ENCODE measurements at regions not wholly inside any gene's neighbourhood (a gene's known extent, or its start where the extent isn't known, plus 50 kb on each side); places are given as distances from the start of the nearest gene placed in this dataset.

- Histone ChIP-seq H3K9me3 (no peaks in the 10 kb centered on the region), H3K27ac (no peak overlapping the region), H3K36me3 (no peaks in the 10 kb centered on the region), H3K4me1 (no peaks in the 10 kb centered on the region), H3K27me3 (no peaks in the 10 kb centered on the region), H3K4me3 (no peak overlapping the region)
- DNase-seq: no peak
- intact Hi-C loops (cut with DNase I; ENCODE audit: low total_unique reads): no loop called here
- TF ChIP-seq POLR2A (IDR thresholded peaks at IDR 0.05) (no peak), POLR2AphosphoS5 (IDR thresholded peaks at IDR 0.05) (no peak), EP300 (IDR thresholded peaks at IDR 0.05) (no peak)
- TF ChIP-seq, protein P1, sequence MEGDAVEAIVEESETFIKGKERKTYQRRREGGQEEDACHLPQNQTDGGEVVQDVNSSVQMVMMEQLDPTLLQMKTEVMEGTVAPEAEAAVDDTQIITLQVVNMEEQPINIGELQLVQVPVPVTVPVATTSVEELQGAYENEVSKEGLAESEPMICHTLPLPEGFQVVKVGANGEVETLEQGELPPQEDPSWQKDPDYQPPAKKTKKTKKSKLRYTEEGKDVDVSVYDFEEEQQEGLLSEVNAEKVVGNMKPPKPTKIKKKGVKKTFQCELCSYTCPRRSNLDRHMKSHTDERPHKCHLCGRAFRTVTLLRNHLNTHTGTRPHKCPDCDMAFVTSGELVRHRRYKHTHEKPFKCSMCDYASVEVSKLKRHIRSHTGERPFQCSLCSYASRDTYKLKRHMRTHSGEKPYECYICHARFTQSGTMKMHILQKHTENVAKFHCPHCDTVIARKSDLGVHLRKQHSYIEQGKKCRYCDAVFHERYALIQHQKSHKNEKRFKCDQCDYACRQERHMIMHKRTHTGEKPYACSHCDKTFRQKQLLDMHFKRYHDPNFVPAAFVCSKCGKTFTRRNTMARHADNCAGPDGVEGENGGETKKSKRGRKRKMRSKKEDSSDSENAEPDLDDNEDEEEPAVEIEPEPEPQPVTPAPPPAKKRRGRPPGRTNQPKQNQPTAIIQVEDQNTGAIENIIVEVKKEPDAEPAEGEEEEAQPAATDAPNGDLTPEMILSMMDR (IDR thresholded peaks at IDR 0.05): no peak
Observed at GRCh38 chr2:38489846-38490245, 112.8 kb upstream of the ATL2 start.

DNA sequence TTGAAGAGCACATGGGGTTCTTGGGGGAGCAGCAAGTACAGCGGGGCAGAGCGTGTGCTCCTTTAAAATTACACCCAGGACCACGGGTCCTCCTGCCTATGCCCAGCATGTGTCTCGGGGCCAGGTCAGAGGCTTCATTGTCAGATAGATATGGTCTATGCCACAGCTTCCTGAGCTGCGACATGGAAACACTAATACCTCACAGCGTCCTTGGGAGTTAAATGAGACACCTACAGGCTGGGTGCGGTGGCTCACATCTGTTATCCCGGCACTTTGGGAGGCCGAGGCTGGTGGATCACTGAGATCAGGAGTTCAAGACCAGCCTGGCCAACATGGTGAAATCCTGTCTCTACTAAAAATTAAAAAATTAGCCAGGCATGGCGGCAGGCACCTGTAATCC is 110.8 kb upstream of the ATL2 start:
- TF ChIP-seq POLR2A (IDR thresholded peaks at IDR 0.05) (no peak), POLR2AphosphoS5 (IDR thresholded peaks at IDR 0.05) (no peak), EP300 (IDR thresholded peaks at IDR 0.05) (no peak)
- TF ChIP-seq, protein P1 (IDR thresholded peaks at IDR 0.05): no peak
- Histone ChIP-seq H3K27ac (no peak overlapping the region), H3K27me3 (no peaks in the 10 kb centered on the region), H3K4me3 (no peak overlapping the region), H3K9me3 (no peaks in the 10 kb centered on the region), H3K4me1 (no peaks in the 10 kb centered on the region), H3K36me3 (no peaks in the 10 kb centered on the region)
- WGBS, 5 donors: 84 to 90% (median 86%) methylated on average over 10 of the region's 10 CpGs
- intact Hi-C loops (cut with DNase I; ENCODE audit: low total_unique reads): no loop called here
- no peak for DNase-seq

GRCh38 chr2:38486213-38487026 is 109.3 kb upstream of the ATL2 start:
- H3K9me3 ChIP-seq: peaks cover 0 to 2% (median under 1%) of the 10 kb centered on the region in 4 donors
- no peak for DNase-seq
- H3K4me3 ChIP-seq: no peak overlapping the region
- H3K27ac ChIP-seq: no peak overlapping the region
- 76 to 83% (median 83%) methylated on average over 11 of the region's 11 CpGs for WGBS, 5 donors
- no peaks in the 10 kb centered on the region for H3K4me1 ChIP-seq
- TF ChIP-seq, protein P1 (IDR thresholded peaks at IDR 0.05): no peak
- TF ChIP-seq POLR2A (IDR thresholded peaks at IDR 0.05): no peak
- no peak for TF ChIP-seq POLR2AphosphoS5 (IDR thresholded peaks at IDR 0.05)
- TF ChIP-seq EP300 (IDR thresholded peaks at IDR 0.05): no peak
- peaks cover 0 to 4% (median 0%) of the 10 kb centered on the region in 4 donors for H3K36me3 ChIP-seq
- intact Hi-C loops (cut with DNase I; ENCODE audit: low total_unique reads): no loop called here
- no peaks in the 10 kb centered on the region for H3K27me3 ChIP-seq

DNA sequence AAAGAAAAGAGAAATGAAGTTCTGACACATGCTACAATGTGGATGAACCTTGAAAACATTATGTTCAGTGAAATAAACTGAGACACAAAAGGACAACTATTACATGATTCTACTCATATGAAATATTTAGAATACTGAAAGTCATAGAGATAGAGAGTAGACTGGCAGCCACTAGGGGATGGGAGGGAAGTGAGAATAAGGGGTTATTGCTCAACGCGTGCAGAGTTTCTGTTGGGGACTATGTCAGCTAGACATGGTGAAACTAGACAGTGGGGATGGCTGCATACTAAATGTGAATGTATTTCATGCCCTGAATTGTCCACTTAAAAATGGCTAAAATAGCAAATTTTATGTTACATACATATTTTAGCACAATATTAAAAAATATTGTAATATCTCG is 108.7 kb upstream of the ATL2 start:
- Histone ChIP-seq H3K27me3 (no peaks in the 10 kb centered on the region), H3K36me3 (peaks cover 0 to 11% (median 0%) of the 10 kb centered on the region in 4 donors), H3K4me1 (no peaks in the 10 kb centered on the region), H3K9me3 (peaks cover 5 to 9% (median 7%) of the 10 kb centered on the region in 4 donors), H3K4me3 (no peak overlapping the region), H3K27ac (no peak overlapping the region)
- no peak for DNase-seq
- 87 to 94% (median 91%) methylated on average over 3 of the region's 3 CpGs for WGBS, 5 donors
- TF ChIP-seq POLR2A (IDR thresholded peaks at IDR 0.05) (no peak), POLR2AphosphoS5 (IDR thresholded peaks at IDR 0.05) (no peak), EP300 (IDR thresholded peaks at IDR 0.05) (no peak)
- TF ChIP-seq, protein P1 (IDR thresholded peaks at IDR 0.05): no peak
- intact Hi-C loops (cut with DNase I; ENCODE audit: low total_unique reads): no loop called here

All from stomach (tissue), 8 donors.